NB4 (cell line): ENCODE measurements at regions not wholly inside any gene's neighbourhood (a gene's known extent, or its start where the extent isn't known, plus 50 kb on each side); places are given as distances from the start of the nearest gene placed in this dataset.

Experiments used
- CTCF ChIP-seq: IDR thresholded peaks from one replicate; pipeline ENCODE4 v1.5.1; 2012; ENCODE audit warnings: low read depth, low read length
- MYC ChIP-seq: IDR thresholded peaks from 2 replicates; pipeline ENCODE4 v1.6.1; 2011; ENCODE audit warnings: low read depth, low read length
- POLR2A ChIP-seq: IDR thresholded peaks from 2 replicates; pipeline ENCODE4 v1.6.1; 2011; ENCODE audit warnings: mild to moderate bottlenecking; ENCODE audit not compliant: insufficient read length; ENCODE audit errors: extremely low read depth

GRCh38 chr2:147553775-147554271, 291.0 kb upstream of the ACVR2A start:
- TF ChIP-seq CTCF (no peak), MYC (no peak), POLR2A (no peak)
